ENCODE measurements at regions not wholly inside any gene's neighbourhood (a gene's known extent, or its start where the extent isn't known, plus 50 kb on each side); places are given as distances from the start of the nearest gene placed in this dataset.
"Not testable (repeated sequence)": the region's sequence is repeated elsewhere in the genome, so short reads cannot be mapped to it uniquely, and the experiment has no call there.

DNA sequence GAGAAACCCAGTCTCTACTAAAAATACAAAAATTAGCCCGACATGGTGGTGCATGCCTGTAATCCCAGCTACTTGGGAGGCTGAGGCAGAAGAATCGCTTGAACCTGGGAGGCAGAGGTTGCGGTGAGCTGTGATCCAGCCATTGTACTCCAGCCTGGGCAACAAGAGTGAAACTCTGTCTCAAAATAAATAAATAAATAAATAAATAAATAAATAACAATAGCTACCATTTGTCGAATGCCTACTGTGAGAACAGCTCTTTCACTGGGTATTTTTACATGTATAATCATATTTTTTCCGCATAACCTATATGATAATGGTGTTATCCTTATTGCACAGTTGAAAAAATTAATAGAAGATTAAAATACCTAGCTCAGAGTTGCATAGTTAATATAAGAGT lies 177.4 kb downstream of the PHLDA1 start:
- TF ChIP-seq, protein P1, sequence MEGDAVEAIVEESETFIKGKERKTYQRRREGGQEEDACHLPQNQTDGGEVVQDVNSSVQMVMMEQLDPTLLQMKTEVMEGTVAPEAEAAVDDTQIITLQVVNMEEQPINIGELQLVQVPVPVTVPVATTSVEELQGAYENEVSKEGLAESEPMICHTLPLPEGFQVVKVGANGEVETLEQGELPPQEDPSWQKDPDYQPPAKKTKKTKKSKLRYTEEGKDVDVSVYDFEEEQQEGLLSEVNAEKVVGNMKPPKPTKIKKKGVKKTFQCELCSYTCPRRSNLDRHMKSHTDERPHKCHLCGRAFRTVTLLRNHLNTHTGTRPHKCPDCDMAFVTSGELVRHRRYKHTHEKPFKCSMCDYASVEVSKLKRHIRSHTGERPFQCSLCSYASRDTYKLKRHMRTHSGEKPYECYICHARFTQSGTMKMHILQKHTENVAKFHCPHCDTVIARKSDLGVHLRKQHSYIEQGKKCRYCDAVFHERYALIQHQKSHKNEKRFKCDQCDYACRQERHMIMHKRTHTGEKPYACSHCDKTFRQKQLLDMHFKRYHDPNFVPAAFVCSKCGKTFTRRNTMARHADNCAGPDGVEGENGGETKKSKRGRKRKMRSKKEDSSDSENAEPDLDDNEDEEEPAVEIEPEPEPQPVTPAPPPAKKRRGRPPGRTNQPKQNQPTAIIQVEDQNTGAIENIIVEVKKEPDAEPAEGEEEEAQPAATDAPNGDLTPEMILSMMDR (conservative IDR thresholded peaks at IDR 0.05 in 1 of 2, IDR thresholded peaks at IDR 0.05 in 1 of 2; ENCODE audit: low read depth in 1 of 2, low read length in 2 of 2) = not testable (repeated sequence)
- TF ChIP-seq EZH2 (IDR thresholded peaks at IDR 0.05; ENCODE audit: low read length, missing control alignments) = not testable (repeated sequence)
